ENCODE measurements at regions not wholly inside any gene's neighbourhood (a gene's known extent, or its start where the extent isn't known, plus 50 kb on each side); places are given as distances from the start of the nearest gene placed in this dataset.

DNA sequence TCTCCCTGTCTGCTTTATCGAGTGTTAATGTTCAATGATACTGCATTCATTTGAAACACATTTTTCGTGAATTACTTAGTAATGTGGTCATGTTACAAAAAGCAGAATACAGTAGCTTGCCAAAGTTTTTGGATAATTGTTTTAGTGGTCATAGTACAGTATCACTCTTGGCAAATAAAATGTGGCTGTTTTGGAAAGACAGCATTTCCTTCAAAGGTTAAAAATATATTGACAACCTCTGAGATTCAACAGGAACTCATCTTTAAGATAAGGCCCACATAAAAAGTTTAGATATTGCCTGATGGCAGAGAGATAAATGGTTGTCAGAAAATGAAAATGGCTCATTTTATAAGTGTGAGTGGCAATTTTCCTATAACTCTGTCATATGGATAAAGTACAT, 297.7 kb upstream of the MAN1A1 start:
- DNase-seq (ENCODE audit: low read depth): no peak

DNA sequence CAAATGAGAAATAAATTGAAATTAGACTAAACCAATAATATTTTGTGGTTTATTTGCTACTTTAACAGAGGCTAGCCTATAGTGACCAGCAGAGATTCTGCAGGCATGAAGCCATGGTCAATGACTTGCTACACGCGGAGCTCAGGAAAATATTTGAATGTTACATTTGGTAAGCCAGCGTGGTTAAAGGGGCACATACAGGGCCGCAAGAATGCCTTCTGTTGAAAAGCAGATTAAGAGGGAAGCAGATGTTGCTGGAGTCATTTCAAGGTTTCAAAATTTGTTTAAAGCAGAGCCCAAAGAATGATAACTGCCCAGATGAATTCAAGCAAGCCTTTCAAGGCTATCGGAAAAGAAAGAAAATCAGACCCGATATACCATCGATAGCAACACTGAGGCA, 294.3 kb upstream of the MAN1A1 start:
- no peak for DNase-seq (ENCODE audit: low read depth)

DNA sequence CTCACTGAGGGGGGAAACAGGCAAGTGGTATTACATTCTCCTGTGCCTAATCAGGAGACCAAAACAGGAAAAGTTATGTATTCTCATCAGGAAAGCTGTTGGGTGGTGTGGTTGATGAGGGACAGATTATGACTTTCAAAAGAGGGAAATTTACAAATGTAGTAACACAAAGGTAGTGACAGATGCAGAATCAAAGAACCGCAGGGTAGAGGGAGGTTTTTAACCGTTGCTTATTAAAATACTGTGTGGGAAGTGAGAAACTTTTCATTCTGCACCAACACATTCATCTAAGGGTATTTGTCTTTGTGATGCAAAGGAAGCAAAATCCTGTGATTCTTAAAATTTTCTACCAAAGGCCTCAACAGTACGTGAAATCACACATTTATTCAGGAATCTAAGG, 288.2 kb upstream of the MAN1A1 start:
- DNase-seq (ENCODE audit: low read depth): no peak

DNA sequence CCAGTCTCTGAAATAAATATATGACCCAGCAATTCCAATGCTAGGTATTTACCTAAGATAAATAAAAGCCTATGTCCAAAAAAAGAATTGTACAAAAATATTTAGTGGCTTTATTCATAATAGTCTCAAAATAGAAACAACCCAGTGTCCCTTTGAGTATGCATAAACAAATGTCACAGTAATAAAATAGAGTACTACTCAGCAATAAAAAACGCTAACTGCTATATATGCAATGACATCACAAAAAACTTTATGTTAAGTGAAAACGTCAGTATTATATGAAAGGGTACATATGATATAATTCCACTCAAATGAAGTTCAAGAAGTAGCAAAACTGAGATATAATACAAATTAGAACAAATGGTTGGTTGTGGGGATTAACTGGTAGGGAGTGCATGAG, 286.5 kb upstream of the MAN1A1 start:
- DNase-seq (ENCODE audit: low read depth): no peak

DNA sequence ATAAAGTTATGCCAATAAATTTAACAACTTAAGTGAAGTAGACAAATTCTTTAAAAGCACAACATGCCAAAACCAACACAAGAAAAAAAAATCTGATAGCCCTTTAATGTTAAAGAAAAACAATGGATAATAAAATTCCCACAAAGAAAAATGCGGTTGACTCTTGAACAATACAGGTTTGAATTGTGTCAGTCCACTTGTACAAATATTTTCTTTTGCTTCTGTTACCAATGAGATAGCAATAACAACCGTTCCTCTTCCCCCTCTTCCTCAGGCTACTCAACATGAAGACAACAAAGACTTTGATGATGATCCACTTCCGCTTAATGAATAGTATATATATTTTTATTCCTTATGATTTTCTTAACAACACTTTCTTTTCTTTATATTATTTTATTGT, 283.9 kb upstream of the MAN1A1 start:
- DNase-seq (ENCODE audit: low read depth): no peak

DNA sequence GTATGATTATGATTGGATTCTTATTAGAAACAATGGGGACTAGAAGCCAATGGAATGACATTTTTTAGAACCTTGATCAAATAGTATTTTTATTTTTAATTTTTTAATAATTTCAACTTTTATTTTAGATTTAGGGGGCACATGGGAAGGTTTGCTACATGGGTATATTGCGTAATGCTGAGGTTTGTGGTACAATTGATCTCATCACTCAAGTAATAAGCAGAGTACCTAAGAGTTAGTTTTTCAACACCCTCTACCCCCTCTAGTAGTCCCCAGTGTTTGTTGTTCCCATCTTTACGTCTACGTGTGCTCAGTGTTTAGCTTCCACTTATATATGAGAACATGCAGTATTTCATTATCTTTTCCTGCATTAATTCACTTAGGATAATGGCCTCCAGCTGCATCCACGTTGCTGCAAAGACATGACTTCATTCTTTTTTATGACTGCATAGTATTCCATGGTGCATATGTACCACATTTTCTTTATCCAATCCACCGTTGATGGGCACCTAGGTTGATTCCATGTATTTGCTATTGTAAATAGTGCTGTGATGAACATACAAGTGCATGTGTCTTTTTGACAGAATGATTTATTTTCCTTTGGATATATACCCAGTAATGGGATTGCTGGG, 281.1 kb upstream of the MAN1A1 start:
- no peak for DNase-seq (ENCODE audit: low read depth)

DNA sequence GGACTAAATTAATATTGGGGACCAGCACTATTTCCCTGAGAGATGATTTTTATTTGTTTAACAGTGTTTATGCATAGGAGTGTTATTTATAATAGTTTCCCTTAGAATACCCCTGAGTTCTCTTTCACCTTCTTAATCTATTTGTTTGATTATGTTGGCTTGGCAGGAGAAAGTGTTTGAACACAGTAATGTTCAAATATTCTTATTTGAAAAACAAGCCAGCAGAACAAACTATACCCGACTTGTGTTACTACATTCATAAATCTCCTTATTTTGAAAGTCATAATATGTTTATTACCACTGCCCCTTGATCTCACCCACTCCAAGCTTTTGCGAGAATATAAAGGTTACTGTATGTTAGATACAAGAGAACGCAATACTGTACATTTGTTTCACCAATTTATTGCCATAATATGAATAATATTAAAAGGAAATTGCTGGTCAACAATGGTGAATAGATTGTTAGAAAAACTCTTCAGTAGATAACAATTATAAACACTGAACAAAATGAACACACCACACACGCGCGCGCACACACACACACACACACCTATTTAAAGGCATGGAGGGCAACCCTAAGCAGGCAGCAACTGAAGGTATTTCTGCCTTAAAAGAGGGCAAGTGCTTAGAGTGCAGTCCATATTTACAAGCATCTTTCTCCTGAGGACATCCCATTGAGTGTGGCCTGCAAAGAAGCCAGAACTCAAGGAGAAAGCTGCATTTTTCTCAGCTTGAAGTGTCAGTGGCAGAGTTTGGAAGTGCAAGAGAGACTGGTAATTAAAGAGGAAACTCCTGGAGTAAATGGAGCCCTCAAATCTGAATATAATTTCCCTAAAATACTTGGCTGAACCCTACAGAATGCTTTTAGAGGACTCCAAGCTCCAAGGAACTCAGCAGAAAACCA, 279.4 kb upstream of the MAN1A1 start:
- DNase-seq (ENCODE audit: low read depth): no peak

DNA sequence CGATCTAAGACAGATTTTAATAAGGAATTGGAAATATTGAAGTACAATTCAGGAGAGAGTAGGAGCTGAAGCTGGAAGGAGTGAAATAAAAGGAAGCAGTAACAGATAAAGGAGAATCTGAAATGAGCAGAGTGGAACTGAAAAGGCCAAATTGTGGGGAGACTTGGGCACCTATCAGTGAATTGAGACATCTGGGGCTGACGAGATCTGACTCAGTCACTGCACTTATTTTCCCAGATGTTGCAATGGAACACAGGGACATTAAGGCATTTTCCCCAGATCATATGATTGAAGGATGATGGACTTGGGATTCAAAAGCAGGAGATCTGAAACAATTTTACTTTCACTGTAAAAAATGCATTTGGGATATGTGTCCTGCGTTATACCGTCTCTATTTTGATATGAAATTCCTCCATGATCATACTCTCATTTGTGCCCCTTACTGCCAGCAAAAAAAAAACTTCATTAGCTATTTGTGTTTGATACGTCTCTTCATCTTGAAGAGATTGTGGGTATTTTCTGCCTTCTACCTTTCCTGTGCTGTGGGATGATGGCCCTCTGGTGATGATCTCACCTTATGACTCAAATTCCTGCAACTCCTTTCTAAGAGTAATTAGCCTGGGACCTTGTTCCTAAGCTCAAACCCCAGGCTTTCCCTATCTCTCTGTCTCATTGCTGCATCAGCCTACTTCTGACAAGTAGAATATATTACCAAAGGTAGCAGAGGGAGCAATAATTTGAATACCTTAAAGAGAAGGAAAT, 278.5 kb upstream of the MAN1A1 start:
- no peak for DNase-seq (ENCODE audit: low read depth)

DNA sequence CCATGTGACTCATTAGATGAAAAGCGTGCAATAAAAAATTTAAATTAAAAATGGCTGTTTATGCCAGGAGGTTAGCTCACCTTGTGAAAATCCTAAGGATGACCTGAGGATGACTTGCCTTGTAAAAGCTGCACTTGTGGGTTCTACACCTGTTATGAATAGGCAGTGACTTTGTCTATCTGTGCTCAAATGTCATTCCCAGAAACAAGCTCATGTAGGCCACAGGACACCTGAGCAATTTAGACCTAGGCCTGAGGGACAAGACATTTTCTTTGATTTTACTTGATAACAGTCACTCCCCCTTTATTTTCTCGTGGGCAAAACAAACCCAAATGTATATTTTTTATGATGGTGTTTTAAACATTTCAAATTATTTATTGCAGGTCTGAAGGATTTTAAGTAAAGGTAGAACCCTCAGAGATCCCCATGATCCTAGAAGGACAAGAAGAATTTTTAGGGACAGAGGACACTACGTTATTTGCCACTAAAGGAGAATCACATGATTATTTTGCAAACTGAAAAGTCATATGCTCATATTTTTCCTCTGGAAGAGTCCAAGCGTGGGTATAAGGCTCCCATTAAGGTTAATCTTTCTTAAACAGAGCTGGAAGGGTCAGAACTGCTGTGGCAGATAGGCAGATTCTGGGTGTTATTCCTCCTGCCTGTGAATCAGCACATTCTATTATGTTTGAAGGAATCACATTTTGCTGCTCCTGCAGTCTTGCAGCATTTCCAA, 277.5 kb upstream of the MAN1A1 start:
- DNase-seq (ENCODE audit: low read depth): no peak

DNA sequence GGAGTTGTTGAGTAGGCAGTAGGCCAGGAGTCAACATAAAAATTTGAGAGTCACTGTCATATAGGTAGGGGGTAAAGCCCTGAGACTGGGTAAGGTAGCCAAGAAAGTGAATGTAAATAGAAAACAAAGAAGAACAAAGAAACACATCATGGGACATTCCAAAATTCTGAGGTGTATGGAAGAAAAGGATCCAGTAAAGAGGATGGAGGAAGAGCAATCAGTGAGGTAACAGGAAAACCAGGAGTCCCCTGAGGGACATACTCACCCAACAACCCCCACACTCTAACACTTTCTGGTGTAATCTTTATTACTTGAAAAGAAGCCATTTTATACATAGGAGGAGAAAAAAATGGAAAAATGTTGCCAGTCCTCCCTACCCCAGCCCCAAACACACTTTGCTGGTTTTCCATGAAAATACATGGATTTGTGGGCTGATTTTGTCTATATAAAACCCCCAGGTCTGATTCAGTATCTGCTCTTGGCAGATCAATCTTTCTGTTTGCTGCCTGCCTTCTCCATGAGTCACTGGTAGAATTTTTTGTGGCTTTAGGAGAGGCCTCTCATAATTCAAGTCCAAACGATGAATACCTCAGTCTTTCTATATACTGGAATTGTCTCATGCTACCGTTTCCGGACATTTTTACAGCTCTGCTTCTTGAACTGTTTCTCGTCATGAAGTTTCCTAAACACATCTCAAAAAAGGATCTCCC, 271.4 kb upstream of the MAN1A1 start:
- peak; percentile 15 for DNase-seq (ENCODE audit: low read depth)

DNA sequence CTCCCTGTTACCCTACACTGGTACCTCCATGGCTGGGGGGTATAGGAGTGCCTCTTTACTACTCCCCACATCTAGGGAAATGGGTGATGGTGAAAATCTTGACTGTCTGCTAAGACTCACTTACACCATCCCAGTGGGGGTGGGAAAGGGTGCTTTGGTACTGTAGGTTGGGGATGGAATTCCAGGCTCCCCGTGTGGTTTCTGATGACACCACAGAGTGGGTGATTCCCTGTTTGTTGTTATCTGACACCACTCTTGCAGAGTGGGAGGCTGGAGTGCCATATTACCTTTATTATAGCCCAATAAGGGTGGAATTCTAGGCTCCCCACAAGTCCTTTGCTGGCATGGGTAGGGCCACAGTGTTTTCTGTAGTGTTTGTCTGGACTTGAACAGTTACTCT, 264.6 kb upstream of the MAN1A1 start:
- no peak for DNase-seq (ENCODE audit: low read depth)

DNA sequence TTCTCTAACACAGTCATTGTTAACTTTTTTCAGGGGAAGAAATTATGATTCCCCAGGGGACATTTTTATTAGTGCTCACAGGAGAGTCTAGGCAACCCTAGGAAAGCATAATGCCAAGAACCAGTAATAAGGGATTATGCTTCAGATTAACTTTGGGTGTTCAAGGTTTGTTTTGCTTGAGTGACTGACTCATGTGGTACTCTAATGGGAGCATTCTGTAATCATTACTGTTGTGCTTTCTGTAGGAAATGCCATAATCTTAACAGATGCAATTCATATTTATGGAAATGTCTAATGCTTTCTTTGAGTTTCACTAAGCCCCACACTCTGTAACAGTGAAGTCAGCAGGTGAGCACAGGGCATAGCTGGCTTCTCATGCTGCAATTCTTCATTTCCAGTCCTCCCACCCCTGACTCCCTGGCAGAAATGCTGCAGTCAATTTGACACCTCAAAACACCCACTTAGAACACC, 263.4 kb upstream of the MAN1A1 start:
- no peak for DNase-seq (ENCODE audit: low read depth)

DNA sequence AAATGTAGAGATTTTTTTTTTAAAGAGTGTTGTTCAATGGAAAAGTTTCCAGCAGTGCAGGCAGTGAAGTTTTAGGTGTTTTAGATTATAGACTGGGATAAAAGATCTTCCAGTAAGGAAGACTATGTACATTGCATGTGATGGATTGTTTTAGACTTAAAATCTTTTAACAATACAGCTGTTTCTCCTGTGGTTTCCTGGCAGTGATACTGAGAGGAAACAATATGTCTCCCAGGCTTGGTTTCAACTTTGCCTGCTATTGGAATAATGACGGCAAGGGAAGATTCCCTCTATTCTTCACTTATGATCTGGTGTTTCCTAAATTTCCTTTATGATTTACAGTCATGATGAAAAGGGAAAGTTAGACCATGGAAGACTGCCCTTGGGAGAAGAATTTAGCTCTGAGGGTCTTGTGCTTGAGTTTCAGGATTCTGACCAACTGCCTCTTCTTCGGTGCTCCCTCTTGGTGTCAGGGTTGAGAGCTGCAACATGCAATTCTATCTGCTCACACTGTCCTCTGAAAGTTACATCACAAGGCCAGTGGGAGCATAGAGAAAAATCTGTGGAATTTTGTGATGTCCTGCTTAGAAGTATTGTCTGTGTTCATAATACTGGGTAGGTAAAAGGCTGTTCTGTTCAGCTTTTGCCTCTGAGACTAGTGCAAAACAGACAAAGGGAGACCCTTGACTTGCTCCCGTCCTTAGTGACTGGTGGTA, 262.8 kb upstream of the MAN1A1 start:
- no peak for DNase-seq (ENCODE audit: low read depth)

DNA sequence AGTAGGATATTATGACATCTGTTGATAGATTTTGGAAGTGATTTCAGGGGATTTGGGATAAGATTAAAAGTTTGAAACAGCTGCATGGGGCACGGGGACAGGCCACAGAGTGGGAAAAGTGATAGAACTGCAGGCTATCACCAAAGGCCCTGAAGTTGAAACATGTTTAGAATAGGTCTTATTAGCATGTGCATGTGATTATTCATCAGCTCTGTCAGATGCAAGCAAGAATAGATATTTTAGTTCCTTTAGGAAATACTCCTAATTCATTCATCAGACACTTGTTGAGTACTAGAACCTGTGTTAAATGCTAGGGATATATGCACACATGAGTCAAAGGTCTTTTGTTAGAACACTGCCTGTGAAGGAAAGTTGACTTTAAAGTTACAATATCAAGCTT, 261.2 kb upstream of the MAN1A1 start:
- DNase-seq (ENCODE audit: low read depth): no peak

DNA sequence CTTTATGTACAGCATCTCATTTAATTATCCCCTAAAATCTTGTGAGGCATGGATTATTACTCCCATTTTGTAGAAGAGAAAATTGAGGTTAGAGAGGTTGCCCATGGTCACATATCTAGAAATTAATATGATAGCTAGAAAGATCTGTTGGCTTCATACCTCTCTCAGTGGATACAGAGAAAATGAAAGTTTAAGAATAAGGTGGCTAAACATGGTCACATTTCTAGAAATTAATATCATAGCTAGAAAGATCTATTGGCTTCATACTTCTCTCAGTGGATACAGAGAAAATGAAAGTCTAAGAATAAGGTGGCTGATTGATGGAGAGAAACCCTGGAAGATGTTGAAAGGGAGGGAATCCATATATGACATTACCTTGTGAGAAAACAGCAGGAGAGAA, 260.7 kb upstream of the MAN1A1 start:
- DNase-seq (ENCODE audit: low read depth): no peak

DNA sequence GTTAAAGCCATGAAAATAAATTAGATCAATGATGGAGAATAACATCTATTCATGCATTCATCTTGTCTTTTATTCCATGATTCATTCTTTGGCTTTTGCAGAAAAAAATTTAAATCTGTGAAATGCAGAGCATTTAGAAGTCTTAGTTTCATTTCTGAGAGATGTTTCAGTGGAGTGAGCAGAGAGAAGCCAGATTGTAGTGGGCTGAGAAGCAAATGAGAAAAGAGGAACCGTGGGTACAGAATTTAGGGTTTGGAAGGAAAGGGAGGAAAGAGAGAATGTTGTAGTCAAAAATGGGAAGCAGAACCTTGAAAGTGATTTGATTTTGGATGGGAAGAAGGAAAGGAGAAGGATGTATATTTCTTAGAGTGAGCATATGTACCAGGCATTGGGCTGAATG, 260.3 kb upstream of the MAN1A1 start:
- no peak for DNase-seq (ENCODE audit: low read depth)

DNA sequence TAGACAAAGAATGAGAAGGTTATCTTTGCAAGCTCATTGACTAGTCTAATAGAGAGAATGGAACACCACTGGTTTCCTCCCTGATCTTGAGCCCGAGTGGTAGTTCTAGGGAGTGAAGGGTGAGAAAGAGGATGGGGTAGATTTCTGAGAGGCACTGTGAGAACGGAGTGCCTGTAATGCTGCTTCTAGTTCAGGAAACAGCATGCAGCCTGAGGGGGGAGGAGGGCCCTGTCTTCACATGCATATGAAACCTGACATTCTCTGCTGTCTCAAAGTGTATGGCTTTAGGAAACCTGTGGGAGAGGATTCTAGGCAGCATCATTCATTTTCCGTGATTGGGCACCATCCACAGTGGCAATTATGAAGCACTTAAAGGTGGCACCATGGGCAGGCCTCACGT, 259.4 kb upstream of the MAN1A1 start:
- no peak for DNase-seq (ENCODE audit: low read depth)

DNA sequence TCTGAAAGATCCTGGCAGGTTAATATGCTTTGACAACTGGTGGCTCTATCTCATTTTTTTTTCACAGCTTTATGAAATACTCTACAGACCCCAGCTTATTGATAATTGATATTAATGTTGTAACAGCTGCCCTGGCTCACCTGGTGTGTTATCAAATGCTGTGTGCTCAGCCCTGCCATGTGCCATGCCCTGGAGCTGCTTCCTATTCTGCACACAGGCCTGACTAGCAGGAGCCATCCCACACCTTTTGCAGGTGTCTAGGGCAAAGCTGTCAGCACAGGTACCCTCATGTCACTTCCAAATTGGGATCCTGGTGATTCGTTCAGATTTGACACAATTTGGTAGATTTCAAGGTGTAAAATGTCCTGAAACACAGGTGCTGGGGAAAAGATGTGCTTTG, 254.6 kb upstream of the MAN1A1 start:
- DNase-seq (ENCODE audit: low read depth): no peak

DNA sequence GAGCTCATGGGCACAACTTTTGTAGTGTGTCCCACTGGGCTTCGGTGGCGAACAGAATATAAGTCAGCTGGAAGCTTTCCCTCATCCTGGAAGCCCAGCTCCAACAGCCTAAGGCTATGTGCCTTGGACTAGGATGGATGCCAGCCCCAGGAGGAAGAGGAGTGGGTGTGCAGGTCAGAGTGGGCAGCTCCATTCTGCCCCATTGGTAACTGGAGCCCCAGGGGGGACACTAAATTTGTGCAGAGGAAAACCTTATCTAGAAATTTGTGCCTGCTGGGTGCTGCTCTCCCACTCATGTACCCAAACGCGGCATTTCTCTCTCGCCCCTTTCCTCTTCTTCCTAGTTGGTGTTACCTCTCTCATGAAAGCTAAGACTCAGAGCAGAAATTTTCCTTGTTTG, 253.9 kb upstream of the MAN1A1 start:
- DNase-seq (ENCODE audit: low read depth): no peak

DNA sequence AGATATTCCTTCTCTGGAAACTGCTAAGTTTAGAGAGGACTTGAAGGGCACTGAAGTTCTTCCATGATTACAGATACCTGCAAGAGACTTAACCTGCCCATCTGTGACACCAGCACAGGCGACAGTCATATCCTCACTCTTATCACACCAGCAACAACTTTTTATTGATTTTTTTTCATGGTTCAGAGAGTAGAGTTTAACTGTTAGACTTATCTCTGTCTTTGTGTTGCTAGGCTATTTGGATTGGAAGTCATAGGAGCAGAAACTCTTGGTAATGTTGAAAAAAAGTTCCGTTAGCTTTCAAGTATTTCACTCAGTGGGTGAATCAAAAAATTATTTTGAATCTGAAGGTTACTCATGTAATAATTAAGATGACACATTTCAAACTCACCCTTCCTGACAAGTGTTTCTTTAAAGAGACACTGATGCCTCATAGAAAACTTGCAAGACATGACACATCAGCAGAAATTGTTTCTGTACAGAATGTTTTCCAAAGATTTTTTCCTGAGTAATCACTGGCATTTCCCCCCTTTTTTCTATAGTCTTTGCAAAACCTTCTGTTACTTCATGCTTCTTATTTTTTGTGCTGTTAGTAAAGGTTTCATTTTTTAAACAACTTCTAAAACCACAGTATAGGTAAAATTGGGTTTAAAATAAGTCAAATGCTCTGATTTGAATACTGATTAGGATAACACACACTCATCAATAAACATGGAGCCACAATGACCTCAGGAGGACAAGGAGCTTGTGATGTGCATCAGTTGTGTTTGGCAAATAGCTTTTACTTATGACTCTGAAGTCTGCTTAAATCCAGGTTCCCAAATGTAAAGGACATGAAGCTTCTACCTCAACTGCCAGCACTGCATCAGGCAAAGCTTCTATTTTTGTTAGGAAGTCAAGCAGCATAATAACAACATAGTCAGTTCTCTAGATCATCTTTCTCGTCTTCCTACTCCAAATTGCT, 252.9 kb upstream of the MAN1A1 start:
- no peak for DNase-seq (ENCODE audit: low read depth)

Measured in HS-27A (cell line).